H1 (cell line): ENCODE measurements at regions not wholly inside any gene's neighbourhood (a gene's known extent, or its start where the extent isn't known, plus 50 kb on each side); places are given as distances from the start of the nearest gene placed in this dataset.

ENCODE experiments used
- CTCF ChIA-PET: fragments of 300-600 bp; sonication (Branson Sonifier 250); formaldehyde crosslinking; loops from one replicate; lab custom pipeline; 2021; ENCODE audit not compliant: partially characterized antibody; lab: Charles Lee
- POLR2A ChIA-PET: fragments of 300-600 bp; sonication (Branson Sonifier 250); formaldehyde crosslinking; loops from one replicate; lab custom pipeline; 2021; ENCODE audit warnings: inconsistent platforms; ENCODE audit not compliant: partially characterized antibody; lab: Charles Lee
- DNase-seq, 2 experiments: peaks; one replicate each; pipeline versions ENCODE4 v3.0.0 to v3.0.0-alpha.2; 2010 to 2022; ENCODE audit warnings: low spot score in 2 of 2, low read depth in 1 of 2, mixed read lengths in 1 of 2
- FAIRE-seq: peaks from 2 replicates; lab custom pipeline; 2011; peaks lifted over from hg19 to GRCh38; lab: Jason Lieb, UNC
- H2AFZ ChIP-seq: 2 replicates; pipeline ENCODE4 v1.8.1; 2012; ENCODE audit warnings: low read length, inconsistent platforms
- H2AK5ac ChIP-seq: 2 replicates; pipeline ENCODE4 v1.6.1; 2013; ENCODE audit warnings: low read depth, low read length
- H2BK120ac ChIP-seq: replicated peaks from 2 replicates; pipeline ENCODE3; 2013; ENCODE audit warnings: low read depth, low read length, inconsistent platforms
- H2BK12ac ChIP-seq: 2 replicates; pipeline ENCODE4 v1.6.1; 2013; ENCODE audit warnings: low read depth, low read length
- H2BK15ac ChIP-seq: 2 replicates; pipeline ENCODE4 v1.6.1; 2013; ENCODE audit warnings: low read length
- H2BK20ac ChIP-seq: 2 replicates; pipeline ENCODE4 v1.6.1; 2013; ENCODE audit warnings: low read length
- H2BK5ac ChIP-seq: 2 replicates; pipeline ENCODE4 v1.6.1; 2013; ENCODE audit warnings: low read depth, low read length
- H3K14ac ChIP-seq: 2 replicates; pipeline ENCODE4 v1.6.1; 2013; ENCODE audit warnings: inconsistent platforms; ENCODE audit not compliant: insufficient read length
- H3K18ac ChIP-seq: 2 replicates; pipeline ENCODE4 v1.6.1; 2013; ENCODE audit warnings: low read length; ENCODE audit errors: extremely low read depth
- H3K23ac ChIP-seq: 2 replicates; pipeline ENCODE4 v1.6.1; 2013; ENCODE audit warnings: inconsistent platforms; ENCODE audit not compliant: insufficient read length
- H3K23me2 ChIP-seq: 2 replicates; pipeline ENCODE4 v1.6.1; 2013; ENCODE audit warnings: low read depth, low read length
- H3K27ac ChIP-seq: 2 replicates; pipeline ENCODE4 v1.6.1; 2011; ENCODE audit warnings: low read depth, low read length, inconsistent platforms
- H3K27me3 ChIP-seq, 4 experiments: replicated peaks in 1 of 4; 1 replicate in 1 of 4; 2 replicates in 3 of 4; pipeline versions ENCODE4 v1.6.1 to v1.8.1; 2011 to 2013; ENCODE audit warnings: low read length in 3 of 4, mild to moderate bottlenecking in 3 of 4, inconsistent platforms in 2 of 4, mixed read lengths in 2 of 4, moderate library complexity in 1 of 4; ENCODE audit not compliant: control insufficient read depth in 3 of 4, insufficient read depth in 3 of 4; ENCODE audit errors: extremely low read depth in 1 of 4
- H3K36me3 ChIP-seq, 4 experiments: 2 replicates each; pipeline versions ENCODE4 v1.6.1 to v1.8.1; 2011 to 2013; ENCODE audit warnings: mild to moderate bottlenecking in 4 of 4, low read length in 3 of 4, moderate library complexity in 2 of 4, control low read depth in 1 of 4, inconsistent platforms in 1 of 4; ENCODE audit not compliant: insufficient read depth in 4 of 4, control insufficient read depth in 2 of 4
- H3K4ac ChIP-seq: replicated peaks from 2 replicates; pipeline ENCODE3; 2013; ENCODE audit warnings: low read length, low read depth, mixed read lengths, inconsistent platforms; ENCODE audit not compliant: insufficient read length
- H3K4me1 ChIP-seq, 4 experiments: replicated peaks in 1 of 4; 1 replicate in 1 of 4; 2 replicates in 3 of 4; pipeline versions ENCODE4 v1.6.1 to v1.8.1; 2011 to 2013; ENCODE audit warnings: low read length in 3 of 4, inconsistent platforms in 2 of 4, mixed read lengths in 1 of 4; ENCODE audit not compliant: insufficient read depth in 4 of 4, control insufficient read depth in 3 of 4
- H3K4me2 ChIP-seq, 2 experiments: 2 replicates each; pipeline versions ENCODE4 v1.6.1 to v1.8.1; 2011 to 2013; ENCODE audit warnings: low read depth in 2 of 2, low read length in 2 of 2, control low read depth in 1 of 2, inconsistent platforms in 1 of 2, mild to moderate bottlenecking in 1 of 2; ENCODE audit not compliant: insufficient read depth in 1 of 2
- H3K4me3 ChIP-seq, 4 experiments: fragments of 200-600, 300-600 bp in 1 of 4; sonication (generic), shearing (Covaris generic), sonication (Bioruptor Twin) in 1 of 4; 2 replicates each; pipeline versions ENCODE4 v1.5.1 to v1.8.1; 2011 to 2016; ENCODE audit warnings: low read length in 4 of 4, low read depth in 3 of 4, control low read depth in 2 of 4, inconsistent platforms in 2 of 4, mild to moderate bottlenecking in 2 of 4, mixed read lengths in 1 of 4, moderate library complexity in 1 of 4; ENCODE audit not compliant: insufficient read depth in 2 of 4; ENCODE audit errors: extremely low read depth in 1 of 4
- H3K56ac ChIP-seq: replicated peaks from 2 replicates; pipeline ENCODE3; 2013; ENCODE audit warnings: low read depth, mild to moderate bottlenecking, mixed read lengths, low read length, inconsistent platforms; ENCODE audit not compliant: insufficient read length
- H3K79me1 ChIP-seq: 2 replicates; pipeline ENCODE4 v1.6.1; 2013; ENCODE audit warnings: low read depth, low read length, control low read depth
- H3K79me2 ChIP-seq, 2 experiments: 2 replicates each; pipeline versions ENCODE4 v1.6.1 to v1.8.1; 2012 to 2013; ENCODE audit warnings: low read length in 2 of 2, mild to moderate bottlenecking in 2 of 2, inconsistent platforms in 1 of 2; ENCODE audit not compliant: insufficient read depth in 2 of 2, control insufficient read depth in 1 of 2
- H3K9ac ChIP-seq, 4 experiments: replicated peaks in 1 of 4; 1 replicate in 1 of 4; 2 replicates in 3 of 4; pipeline versions ENCODE4 v1.6.1 to v1.8.1; 2011 to 2013; ENCODE audit warnings: low read depth in 3 of 4, low read length in 3 of 4, control low read depth in 2 of 4, mild to moderate bottlenecking in 2 of 4, moderate library complexity in 2 of 4, inconsistent platforms in 1 of 4; ENCODE audit errors: extremely low read depth in 1 of 4
- H3K9me3 ChIP-seq, 2 experiments: 2 replicates each; pipeline versions ENCODE4 v1.6.1 to v1.8.1; 2012 to 2013; ENCODE audit warnings: mild to moderate bottlenecking in 2 of 2, moderate library complexity in 2 of 2, control low read depth in 1 of 2, inconsistent platforms in 1 of 2, low read depth in 1 of 2, low read length in 1 of 2, mixed read lengths in 1 of 2; ENCODE audit not compliant: insufficient read depth in 2 of 2
- H4K20me1 ChIP-seq, 2 experiments: replicated peaks in 1 of 2; 2 replicates each; pipeline versions ENCODE3 to v1.8.1; 2011 to 2013; ENCODE audit warnings: inconsistent platforms in 2 of 2, low read length in 2 of 2, mild to moderate bottlenecking in 1 of 2; ENCODE audit not compliant: insufficient read depth in 2 of 2, control insufficient read depth in 1 of 2
- H4K5ac ChIP-seq: 2 replicates; pipeline ENCODE4 v1.6.1; 2013; ENCODE audit warnings: low read length, low read depth, mixed read lengths, inconsistent platforms; ENCODE audit not compliant: insufficient read length
- H4K8ac ChIP-seq: 2 replicates; pipeline ENCODE4 v1.8.0; 2013; ENCODE audit warnings: mild to moderate bottlenecking, moderate library complexity, low read length, inconsistent platforms; ENCODE audit not compliant: insufficient read depth; ENCODE audit errors: extremely low read depth
- H4K91ac ChIP-seq: replicated peaks from 2 replicates; pipeline ENCODE3; 2013; ENCODE audit warnings: low read length, mixed read lengths, inconsistent platforms; ENCODE audit not compliant: insufficient read length
- PHF8 ChIP-seq: fragments of 200-600 bp; sonication (generic); conservative IDR thresholded peaks from 2 replicates; pipeline ENCODE4 v1.7.1; 2012; ENCODE audit warnings: low read depth, mild to moderate bottlenecking, inconsistent platforms, low read length, moderate library complexity
- TBP ChIP-seq: IDR thresholded peaks from 2 replicates; pipeline ENCODE4 v1.6.1; 2011; ENCODE audit warnings: low read depth, low read length, improper control_type of control experiment
- TF ChIP-seq, protein P1 (sequence below): IDR thresholded peaks from 2 replicates; pipeline ENCODE4 v1.6.1; 2012; ENCODE audit warnings: inconsistent platforms

DNA sequence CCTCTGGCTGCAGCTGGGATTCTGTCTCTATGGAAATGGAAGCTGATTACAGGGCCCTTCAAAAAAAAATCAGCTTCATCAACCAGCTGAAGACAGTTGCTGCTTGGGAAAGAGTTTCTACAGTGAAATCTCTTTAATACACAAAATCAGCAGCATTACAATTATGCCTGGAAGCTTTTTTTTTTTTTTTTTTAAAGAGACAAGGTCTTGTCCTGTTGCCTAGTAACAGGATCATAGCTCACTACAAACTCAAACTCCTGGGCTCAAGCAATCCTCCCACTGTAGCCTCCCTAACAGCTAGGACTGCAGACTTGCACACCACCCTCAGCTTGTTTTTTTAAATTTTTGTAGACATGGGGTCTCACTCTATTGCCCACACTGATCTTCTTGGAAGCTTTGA is 94.5 kb downstream of the OR13A1 start:
- ChIA-PET POLR2A (no interaction called here), CTCF (interaction anchor here (0.8 to 2.7 kb wide), 4 partner anchors 14 to 213 kb away, joined by 3 to 14 read pairs (median 4); no protein-coding TSS in a partner anchor)
- Histone ChIP-seq H3K36me3 (no peaks in the 10 kb centered on the region), H4K8ac (no peak overlapping the region), H3K4me2 (no peak overlapping the region), H3K79me1 (no peaks in the 10 kb centered on the region), H2BK120ac (no peak overlapping the region), H2BK20ac (no peak overlapping the region), H3K9ac (no peak overlapping the region), H4K5ac (no peak overlapping the region), H3K79me2 (no peaks in the 10 kb centered on the region), H4K91ac (no peak overlapping the region), H2BK12ac (no peak overlapping the region), H3K9me3 (no peaks in the 10 kb centered on the region), H3K4me1 (no peaks in the 10 kb centered on the region), H2AK5ac (no peak overlapping the region), H2BK5ac (no peak overlapping the region), H3K18ac (no peak overlapping the region), H3K27ac (no peak overlapping the region), H3K23ac (no peak overlapping the region), H3K4ac (no peak overlapping the region), H3K23me2 (no peaks in the 10 kb centered on the region), H2AFZ (no peak overlapping the region), H2BK15ac (no peak overlapping the region), H3K56ac (no peak overlapping the region), H4K20me1 (no peaks in the 10 kb centered on the region), H3K27me3 (no peaks in the 10 kb centered on the region; a peak in 1 of 7 replicates), H3K4me3 (no peak overlapping the region), H3K14ac (no peak overlapping the region)
- TF ChIP-seq PHF8 (no peak), TBP (no peak)
- TF ChIP-seq, protein P1, sequence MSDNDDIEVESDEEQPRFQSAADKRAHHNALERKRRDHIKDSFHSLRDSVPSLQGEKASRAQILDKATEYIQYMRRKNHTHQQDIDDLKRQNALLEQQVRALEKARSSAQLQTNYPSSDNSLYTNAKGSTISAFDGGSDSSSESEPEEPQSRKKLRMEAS: no peak
- FAIRE-seq (no peak), DNase-seq (no peak)
